Activated CD8-positive, alpha-beta memory T cell treated with anti-CD3 and anti-CD28 coated beads for 1 hour (primary cell): ENCODE measurements at regions not wholly inside any gene's neighbourhood (a gene's known extent, or its start where the extent isn't known, plus 50 kb on each side); places are given as distances from the start of the nearest gene placed in this dataset.

Experiments used
- DNase-seq, 2 donors: peaks; one replicate each; pipeline ENCODE4 v3.0.0-alpha.2; 2020; ENCODE audit warnings: low read depth in 1 of 2; ENCODE audit errors: extremely low read depth in 1 of 2

- DNase-seq, result no peak
These were observed 52.7 kb upstream of the PELI1 start for GRCh38 chr2:64196963-64197362.

GRCh38 chr2:64201151-64201550 is 56.9 kb upstream of the PELI1 start:
- no peak for DNase-seq

DNA sequence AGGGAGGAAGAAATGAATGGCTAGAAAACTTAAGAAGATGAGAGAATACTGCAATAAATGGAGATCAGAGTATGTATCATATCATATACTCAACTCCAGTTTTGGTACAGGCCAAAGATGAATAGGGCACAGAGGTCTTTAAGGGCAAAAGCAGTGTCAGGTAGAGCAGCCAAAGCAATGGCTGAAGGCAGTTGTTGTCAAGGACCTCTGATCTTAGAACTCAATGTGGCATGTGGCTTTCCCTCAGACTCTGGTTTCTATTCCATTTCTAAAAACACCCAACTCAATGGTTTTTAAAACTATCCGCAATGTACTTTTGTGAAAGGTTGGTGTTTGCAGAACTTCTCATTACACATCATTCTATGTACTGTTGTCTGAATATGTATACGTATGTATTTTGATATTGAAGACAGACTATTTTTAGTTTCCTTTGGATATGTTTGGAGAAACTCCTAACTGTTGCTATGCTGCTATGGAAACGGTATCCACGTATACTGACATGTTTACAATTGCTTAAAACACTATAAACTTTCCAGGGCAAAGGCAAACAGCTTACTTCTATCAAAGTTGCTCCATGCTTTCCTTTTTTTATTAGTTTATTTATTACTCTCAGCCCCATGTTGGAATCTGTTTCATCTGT is 58.1 kb upstream of the PELI1 start:
- DNase-seq, result no peak

GRCh38 chr2:64203131-64203857 is 59.1 kb upstream of the PELI1 start:
- DNase-seq, result no peak

DNA sequence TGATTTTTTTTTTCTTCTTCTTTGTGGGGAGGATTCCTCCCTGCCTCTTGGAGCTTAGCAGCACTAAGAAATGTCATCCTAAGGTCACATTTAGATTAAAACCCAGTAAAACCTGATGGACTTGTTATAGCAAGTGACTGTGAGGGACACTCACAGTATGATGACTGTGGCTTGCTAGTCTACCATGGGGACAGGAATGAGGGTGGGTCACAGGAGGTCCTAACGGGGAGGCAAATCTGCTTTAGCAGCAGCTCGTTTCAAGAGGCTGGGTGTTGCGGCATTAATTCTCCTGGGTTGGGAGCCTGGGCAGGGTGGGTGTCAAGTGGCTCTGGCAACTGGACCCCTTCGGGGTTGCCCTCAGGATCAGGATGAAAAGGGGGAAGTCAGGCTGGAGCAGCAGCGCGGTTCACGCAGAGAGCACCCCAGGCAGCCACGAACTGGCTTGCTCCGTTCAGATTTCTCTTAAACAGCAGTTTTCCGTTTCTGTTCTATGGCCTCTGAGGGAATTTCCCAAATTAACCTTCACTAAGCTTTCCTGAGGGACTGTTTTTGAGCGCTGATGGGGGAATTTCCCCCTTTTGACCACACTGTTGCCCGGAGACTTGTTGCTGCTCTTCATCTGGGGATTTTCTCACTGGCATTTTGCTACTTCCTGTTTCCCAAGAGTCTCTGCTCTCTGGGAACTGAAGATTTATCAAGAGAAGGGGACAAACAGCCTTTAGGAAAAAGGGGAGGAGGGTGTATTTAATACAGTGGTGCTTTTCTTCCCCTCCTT is 59.8 kb upstream of the PELI1 start:
- no peak for DNase-seq

DNA sequence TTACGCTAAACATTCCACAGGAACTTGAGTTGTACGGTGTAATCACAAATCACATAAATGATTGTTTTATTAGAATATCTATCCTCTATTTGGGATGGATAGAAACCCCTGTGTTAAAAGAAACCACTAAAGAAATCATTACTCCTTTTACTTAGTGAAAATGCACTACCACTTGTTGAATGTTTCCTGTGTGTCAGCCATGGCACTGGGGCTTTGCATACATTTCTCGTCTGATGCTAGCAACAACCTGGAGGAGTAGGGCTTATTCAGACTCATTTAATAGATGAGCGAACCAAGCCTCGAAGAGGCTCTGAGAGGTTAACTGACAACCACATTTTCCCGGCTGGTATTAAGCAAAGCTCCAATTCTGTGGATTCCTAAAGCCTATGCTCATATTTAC is 60.5 kb upstream of the PELI1 start:
- DNase-seq, result no peak

GRCh38 chr2:64205415-64205814 is 61.2 kb upstream of the PELI1 start:
- no peak for DNase-seq

- no peak for DNase-seq
These were observed 63.4 kb upstream of the PELI1 start for GRCh38 chr2:64207573-64207972.

DNA sequence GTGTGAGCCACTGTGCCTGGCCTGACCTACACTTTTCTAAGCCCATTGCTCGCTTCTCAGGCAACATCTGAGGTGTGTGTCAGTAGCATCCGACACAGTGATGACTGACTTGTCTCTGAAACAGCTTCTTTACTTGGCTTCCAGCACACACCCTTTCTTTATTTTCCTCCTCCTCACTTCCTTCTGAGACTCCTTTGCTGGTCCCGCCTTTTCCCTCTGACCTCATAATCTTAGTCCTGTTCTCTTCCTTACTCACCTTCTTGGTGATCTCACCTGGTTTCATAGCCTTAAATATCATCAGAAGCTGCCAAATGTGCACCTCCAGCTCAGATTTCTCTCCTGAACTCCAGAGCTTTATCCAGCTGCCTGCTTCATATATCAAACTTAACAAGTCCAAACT is 66.6 kb upstream of the PELI1 start:
- DNase-seq, result no peak

DNA sequence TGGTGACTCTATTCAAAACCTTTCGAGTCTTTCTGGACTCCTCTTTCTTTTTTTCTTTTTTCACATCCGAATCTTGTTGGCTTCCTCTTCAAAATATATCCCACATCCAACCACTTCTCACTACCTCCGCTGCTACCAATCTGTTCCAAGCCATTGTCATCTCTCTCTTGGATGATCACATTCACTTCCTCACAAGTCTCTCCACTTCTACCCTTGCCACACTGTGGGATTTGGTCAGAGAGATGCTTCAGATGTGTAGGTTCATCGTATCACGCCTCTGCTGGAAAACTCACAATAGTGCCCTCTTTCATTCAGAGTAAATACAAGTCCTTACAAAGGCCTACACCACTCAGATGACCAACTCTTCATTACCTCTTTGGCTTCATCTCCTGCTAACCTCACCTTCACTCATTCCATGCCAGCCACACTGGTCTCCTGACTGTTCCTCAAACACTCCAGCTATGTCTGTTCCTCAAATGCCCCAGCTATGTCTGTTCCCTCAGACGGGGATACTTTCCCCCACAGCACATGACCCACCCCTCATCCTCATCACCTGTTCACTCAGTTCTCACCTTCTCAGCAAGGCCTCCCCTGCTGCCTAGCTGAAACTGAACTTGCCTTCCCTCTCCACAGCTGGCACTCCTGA is 67.2 kb upstream of the PELI1 start:
- DNase-seq, result no peak

DNA sequence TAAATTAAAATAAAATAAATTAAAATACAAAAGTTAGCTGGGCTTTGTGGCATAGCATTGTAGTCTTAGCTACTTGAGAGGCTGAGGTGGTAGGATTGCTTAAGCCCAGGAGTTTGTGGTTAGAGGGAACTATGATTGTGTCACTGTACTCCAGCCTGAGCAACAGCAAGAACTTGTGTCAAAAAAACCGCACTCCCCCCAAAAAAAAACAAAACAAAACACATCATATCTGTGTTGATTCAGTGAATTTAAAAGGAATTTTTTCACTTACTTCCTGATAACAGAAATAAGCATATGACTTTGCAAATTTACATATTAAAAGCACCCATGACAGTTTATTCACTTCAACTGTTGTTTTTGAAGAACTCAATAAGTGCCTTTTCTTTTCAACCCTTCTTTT is 68.1 kb upstream of the PELI1 start:
- no peak for DNase-seq

GRCh38 chr2:64212801-64213321 is 68.6 kb upstream of the PELI1 start:
- DNase-seq, result no peak

- no peak for DNase-seq
These were observed 69.5 kb upstream of the PELI1 start for GRCh38 chr2:64213532-64214275.

GRCh38 chr2:64214281-64215115 is 70.3 kb upstream of the PELI1 start:
- no peak for DNase-seq

DNA sequence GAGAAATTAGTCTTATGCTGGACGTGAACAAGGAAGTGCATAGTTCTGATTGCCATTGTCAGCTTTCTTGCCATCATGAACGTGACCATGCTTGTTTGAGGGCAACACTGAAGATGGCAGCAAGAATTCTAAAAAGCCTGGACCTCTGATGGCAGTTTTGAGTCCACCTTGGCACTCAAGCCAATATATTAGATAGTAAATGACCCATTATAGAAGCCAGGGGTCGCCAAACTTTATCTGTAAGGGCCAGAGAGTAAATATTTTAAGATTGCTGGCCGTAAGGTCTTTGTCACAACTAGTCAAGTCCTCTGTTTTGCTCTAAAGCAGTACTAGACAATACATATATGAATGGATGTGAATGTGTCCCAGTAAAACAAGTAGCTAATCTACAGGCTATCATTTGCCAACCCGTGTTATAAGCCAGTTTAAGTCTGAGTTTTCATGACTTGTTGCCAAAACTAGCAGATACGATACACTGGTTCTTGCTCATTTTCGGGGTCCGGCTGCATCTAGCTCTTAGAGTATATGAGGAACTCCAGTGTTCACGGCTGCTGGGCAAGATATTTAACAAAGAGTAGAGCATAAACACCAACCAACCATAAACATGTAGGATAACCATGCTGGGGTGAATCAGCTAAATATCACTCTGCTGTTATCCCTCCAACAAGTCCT is 73.1 kb upstream of the PELI1 start:
- DNase-seq, result no peak

GRCh38 chr2:64218137-64218802 is 74.0 kb upstream of the PELI1 start:
- DNase-seq, result no peak

DNA sequence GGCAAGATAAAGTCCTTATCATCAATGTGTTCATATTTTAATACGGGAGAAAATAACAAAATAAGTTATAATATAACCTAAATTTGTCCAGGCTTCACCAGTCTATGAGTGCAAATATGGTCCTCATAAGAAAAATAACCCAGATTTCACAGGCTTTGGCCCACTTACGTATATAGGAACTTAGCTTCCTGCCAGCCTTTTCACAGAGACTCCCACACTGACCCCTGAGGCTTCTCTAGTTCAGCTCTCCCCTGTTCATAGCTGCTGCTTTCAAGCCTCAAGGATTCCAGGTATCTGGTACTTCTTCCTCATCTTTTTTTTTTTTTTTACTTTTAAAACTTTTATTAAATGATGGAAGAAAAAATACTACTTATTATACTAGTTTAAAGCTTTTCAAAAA is 74.9 kb upstream of the PELI1 start:
- DNase-seq, result no peak

DNA sequence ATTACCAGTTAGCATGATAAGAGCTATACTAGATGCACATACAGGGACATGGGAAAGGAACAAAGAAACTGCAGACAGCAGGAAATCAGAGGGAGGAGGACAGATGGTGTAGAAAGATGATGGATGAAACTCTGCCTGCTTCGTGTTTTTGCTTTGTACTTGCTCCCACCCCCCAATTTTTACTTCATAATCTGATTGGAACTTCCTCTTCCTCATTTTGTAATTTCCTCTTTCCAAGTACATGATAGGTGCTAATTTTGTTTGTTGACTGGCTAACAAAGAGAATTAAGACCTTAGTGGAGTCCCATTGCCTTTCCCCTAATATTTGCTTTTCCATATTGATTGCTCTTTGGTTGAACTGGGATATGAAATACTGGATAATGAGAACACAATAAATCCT is 76.0 kb upstream of the PELI1 start:
- no peak for DNase-seq
